H9 (cell line): ENCODE measurements at regions not wholly inside any gene's neighbourhood (a gene's known extent, or its start where the extent isn't known, plus 50 kb on each side); places are given as distances from the start of the nearest gene placed in this dataset.

Experiments used
- DNase-seq: peaks from one replicate; pipeline ENCODE4 v3.0.0-alpha.2; 2017
- H2AFZ ChIP-seq: one replicate; pipeline ENCODE4 v1.6.1; 2013; ENCODE audit warnings: mild to moderate bottlenecking, low read length, control low read depth, moderate library complexity
- H2AK5ac ChIP-seq: 2 replicates; pipeline ENCODE4 v1.6.1; 2013; ENCODE audit warnings: low read length, control low read depth, mixed read lengths; ENCODE audit not compliant: insufficient read length
- H2BK120ac ChIP-seq: one replicate; pipeline ENCODE4 v1.6.1; 2013; ENCODE audit warnings: low read depth, mild to moderate bottlenecking, low read length, control low read depth, inconsistent platforms; ENCODE audit not compliant: poor library complexity, severe bottlenecking
- H2BK12ac ChIP-seq: 2 replicates; pipeline ENCODE4 v1.6.1; 2013; ENCODE audit warnings: low read length, control low read depth, mixed read lengths, low read depth; ENCODE audit not compliant: insufficient read length
- H2BK15ac ChIP-seq: 2 replicates; pipeline ENCODE4 v1.6.1; 2013; ENCODE audit warnings: low read depth, low read length, control low read depth
- H2BK20ac ChIP-seq: one replicate; pipeline ENCODE4 v1.6.1; 2013; ENCODE audit warnings: low read depth, mild to moderate bottlenecking, low read length, control low read depth, inconsistent platforms; ENCODE audit not compliant: poor library complexity, severe bottlenecking
- H2BK5ac ChIP-seq: 2 replicates; pipeline ENCODE4 v1.6.1; 2013; ENCODE audit warnings: low read length, control low read depth, mixed read lengths; ENCODE audit not compliant: insufficient read length
- H3K14ac ChIP-seq: 2 replicates; pipeline ENCODE4 v1.6.1; 2013; ENCODE audit warnings: low read length, control low read depth; ENCODE audit not compliant: insufficient read depth
- H3K18ac ChIP-seq: 2 replicates; pipeline ENCODE4 v1.6.1; 2013; ENCODE audit warnings: low read depth, mild to moderate bottlenecking, mixed read lengths, low read length, control low read depth; ENCODE audit not compliant: insufficient read length
- H3K23ac ChIP-seq: 2 replicates; pipeline ENCODE4 v1.6.1; 2013; ENCODE audit warnings: low read length, control low read depth, mixed read lengths, low read depth; ENCODE audit not compliant: insufficient read length
- H3K23me2 ChIP-seq: 2 replicates; pipeline ENCODE4 v1.6.1; 2013; ENCODE audit warnings: low read depth, mild to moderate bottlenecking, mixed read lengths, low read length, control low read depth; ENCODE audit not compliant: insufficient read length, poor library complexity, severe bottlenecking
- H3K27ac ChIP-seq: 2 replicates; pipeline ENCODE4 v1.5.1; 2013; ENCODE audit warnings: low read length, control low read depth, mixed read lengths, low read depth; ENCODE audit not compliant: insufficient read length
- H3K27me3 ChIP-seq: 2 replicates; pipeline ENCODE4 v1.6.1; 2013; ENCODE audit warnings: low read length, control low read depth, inconsistent platforms; ENCODE audit not compliant: insufficient read depth
- H3K4ac ChIP-seq: 2 replicates; pipeline ENCODE4 v1.6.1; 2013; ENCODE audit warnings: low read depth, mild to moderate bottlenecking, control low read depth, inconsistent platforms, low read length, moderate library complexity
- H3K4me1 ChIP-seq: 2 replicates; pipeline ENCODE4 v1.6.1; 2013; ENCODE audit warnings: low read length, control low read depth, inconsistent platforms; ENCODE audit not compliant: insufficient read depth
- H3K4me2 ChIP-seq: 2 replicates; pipeline ENCODE4 v1.6.1; 2013; ENCODE audit warnings: low read length, control low read depth, mixed read lengths; ENCODE audit not compliant: insufficient read length, insufficient read depth
- H3K56ac ChIP-seq: 2 replicates; pipeline ENCODE4 v1.6.1; 2013; ENCODE audit warnings: low read depth, mild to moderate bottlenecking, mixed read lengths, low read length, control low read depth; ENCODE audit not compliant: insufficient read length
- H3K79me1 ChIP-seq: 2 replicates; pipeline ENCODE4 v1.6.1; 2013; ENCODE audit warnings: low read depth, mild to moderate bottlenecking, moderate library complexity, low read length, control low read depth, inconsistent platforms; ENCODE audit not compliant: insufficient read depth, poor library complexity, severe bottlenecking
- H3K79me2 ChIP-seq: 2 replicates; pipeline ENCODE4 v1.6.1; 2013; ENCODE audit warnings: low read length, control low read depth, inconsistent platforms; ENCODE audit not compliant: insufficient read depth
- H3K9ac ChIP-seq: 2 replicates; pipeline ENCODE4 v1.6.1; 2013; ENCODE audit warnings: low read length, control low read depth, mixed read lengths; ENCODE audit not compliant: insufficient read length; ENCODE audit errors: extremely low read depth
- H3K9me3 ChIP-seq: one replicate; pipeline ENCODE4 v1.6.1; 2013; ENCODE audit warnings: low read depth, low read length, inconsistent platforms; ENCODE audit not compliant: control insufficient read depth
- H3T11ph ChIP-seq: one replicate; pipeline ENCODE4 v1.6.1; 2013; ENCODE audit warnings: mild to moderate bottlenecking, low read length, control low read depth, inconsistent platforms
- H4K20me1 ChIP-seq: one replicate; pipeline ENCODE4 v1.6.1; 2013; ENCODE audit not compliant: control insufficient read depth, insufficient read length, insufficient read depth
- H4K5ac ChIP-seq: 2 replicates; pipeline ENCODE4 v1.6.1; 2013; ENCODE audit warnings: low read depth, mild to moderate bottlenecking, mixed read lengths, low read length, control low read depth; ENCODE audit not compliant: insufficient read length
- H4K8ac ChIP-seq: replicated peaks from 2 replicates; pipeline ENCODE4 v1.6.1; 2013; ENCODE audit warnings: low read length, control low read depth, mixed read lengths, low read depth; ENCODE audit not compliant: insufficient read length
- H4K91ac ChIP-seq: 2 replicates; pipeline ENCODE4 v1.6.1; 2013; ENCODE audit warnings: low read depth, mild to moderate bottlenecking, moderate library complexity, mixed read lengths, low read length, control low read depth; ENCODE audit not compliant: insufficient read length
- H3K27ac Mint-ChIP-seq, 3 experiments: 2 replicates in 2 of 3; 3 replicates in 1 of 3; pipeline ENCODE4 v1.8.0; 2020 to 2021; ENCODE audit warnings: mixed read lengths in 3 of 3, mild to moderate bottlenecking in 1 of 3, moderate library complexity in 1 of 3
- H3K27me3 Mint-ChIP-seq: 2 replicates; pipeline ENCODE4 v1.8.0; 2021; ENCODE audit warnings: low read depth, mild to moderate bottlenecking, moderate library complexity, mixed read lengths
- H3K36me3 Mint-ChIP-seq, 3 experiments: 2 replicates in 2 of 3; 3 replicates in 1 of 3; pipeline ENCODE4 v1.8.0; 2020 to 2021; ENCODE audit warnings: low read depth in 3 of 3, mixed read lengths in 3 of 3; ENCODE audit not compliant: insufficient read depth in 1 of 3
- H3K4me1 Mint-ChIP-seq, 2 experiments: 2 replicates each; pipeline ENCODE4 v1.8.0; 2020; ENCODE audit warnings: mixed read lengths in 2 of 2
- H3K4me3 Mint-ChIP-seq, 2 experiments: 2 replicates in 1 of 2; 3 replicates in 1 of 2; pipeline ENCODE4 v1.8.0; 2020 to 2021; ENCODE audit warnings: mild to moderate bottlenecking in 2 of 2, mixed read lengths in 2 of 2, moderate library complexity in 1 of 2
- H3K9me3 Mint-ChIP-seq, 2 experiments: 2 replicates in 1 of 2; 3 replicates in 1 of 2; pipeline ENCODE4 v1.8.0; 2020; ENCODE audit warnings: mild to moderate bottlenecking in 2 of 2, mixed read lengths in 2 of 2, moderate library complexity in 1 of 2
- CTCF ChIP-seq: fragments of 200-600 bp; sonication (generic); conservative IDR thresholded peaks from 3 replicates; pipeline ENCODE4 v1.8.0; 2021; ENCODE audit warnings: antibody characterized with exemption, mild to moderate bottlenecking
- WGBS: extraction: QIAGEN DNeasy Blood & Tissue Kit; methylation state at CpG from one replicate; pipeline ENCODE4 v1.1.7; 2013; ENCODE audit warnings: missing lambda C conversion rate, low lambda C conversion rate, mixed read lengths; ENCODE audit not compliant: insufficient read length; ENCODE audit errors: extremely low coverage; 5-methylcytosine and 5-hydroxymethylcytosine counted together

- WGBS: no CpG with 5 or more reads among the region's 3 CpGs
These were observed 130.3 kb upstream of the ZPLD1 start for GRCh38 chr3:102304550-102304949.

More at GRCh38 chr3:102304550-102304949, 130.3 kb upstream of the ZPLD1 start:
- Mint-ChIP-seq H3K36me3 (peaks cover 0 to 7% (median 0%) of the 10 kb centered on the region in 3 experiments; a peak in 1 of 7 replicates), H3K27me3 (no peaks in the 10 kb centered on the region), H3K4me3 (no peak overlapping the region), H3K27ac (no peak overlapping the region), H3K9me3 (peaks cover 2 to 3% of the 10 kb centered on the region in 2 experiments; a peak in 2 of 5 replicates), H3K4me1 (peaks cover 12 to 21% of the 10 kb centered on the region in 2 experiments)
- no peaks in the 10 kb centered on the region for H3K4me1 ChIP-seq
- H2AFZ ChIP-seq: no peak overlapping the region
- DNase-seq: no peak
- H3K9ac ChIP-seq: no peak overlapping the region
- no peak overlapping the region for H2BK5ac ChIP-seq
- no peak overlapping the region for H2BK12ac ChIP-seq
- H3T11ph ChIP-seq: no peak overlapping the region
- H3K23me2 ChIP-seq: no peaks in the 10 kb centered on the region
- H2BK20ac ChIP-seq: no peak overlapping the region
- no peak overlapping the region for H3K56ac ChIP-seq
- no peak overlapping the region for H4K91ac ChIP-seq
- H3K4ac ChIP-seq: no peak overlapping the region
- no peak overlapping the region for H3K18ac ChIP-seq
- H3K79me1 ChIP-seq: no peaks in the 10 kb centered on the region
- H4K20me1 ChIP-seq: no peaks in the 10 kb centered on the region
- no peaks in the 10 kb centered on the region for H3K9me3 ChIP-seq
- no peak for TF ChIP-seq CTCF
- H3K27ac ChIP-seq: no peak overlapping the region
- no peak overlapping the region for H4K8ac ChIP-seq
- no peaks in the 10 kb centered on the region for H3K27me3 ChIP-seq
- H4K5ac ChIP-seq: no peak overlapping the region
- no peak overlapping the region for H3K14ac ChIP-seq
- H3K4me2 ChIP-seq: no peak overlapping the region
- H2BK120ac ChIP-seq: no peak overlapping the region
- H3K23ac ChIP-seq: no peak overlapping the region
- no peak overlapping the region for H2BK15ac ChIP-seq
- H3K79me2 ChIP-seq: no peaks in the 10 kb centered on the region
- H2AK5ac ChIP-seq: no peak overlapping the region
